Tibial artery (tissue), 4 donors: ENCODE measurements at regions not wholly inside any gene's neighbourhood (a gene's known extent, or its start where the extent isn't known, plus 50 kb on each side); places are given as distances from the start of the nearest gene placed in this dataset.

Source experiments
- DNase-seq, 2 donors: peaks; one replicate each; pipeline ENCODE4 v3.0.0-alpha.2; 2019
- H3K27ac ChIP-seq, 2 donors: fragments of 200-600 bp; sonication (generic) in 1 of 2; 1 replicate in 1 of 2; 2 replicates in 1 of 2; pipeline ENCODE4 v1.5.1; 2018 to 2019; ENCODE audit warnings: mild to moderate bottlenecking in 1 of 2
- H3K27me3 ChIP-seq, 2 donors: fragments of 200-600 bp; sonication (generic) in 1 of 2; one replicate each; pipeline versions ENCODE4 v1.5.1 to v1.6.0; 2016 to 2019
- H3K36me3 ChIP-seq, 3 donors: fragments of 200-600 bp; sonication (generic) in 2 of 3; one replicate each; pipeline ENCODE4 v1.5.1; 2016 to 2019; ENCODE audit warnings: mild to moderate bottlenecking in 2 of 3
- H3K4me1 ChIP-seq, 4 donors: fragments of 200-600 bp; sonication (generic) in 2 of 4; 1 replicate in 3 of 4; 2 replicates in 1 of 4; pipeline ENCODE4 v1.5.1; 2016 to 2019
- H3K4me3 ChIP-seq, 2 donors: fragments of 200-600 bp; sonication (generic) in 1 of 2; 1 replicate in 1 of 2; 2 replicates in 1 of 2; pipeline ENCODE4 v1.5.1; 2018 to 2019; ENCODE audit warnings: mild to moderate bottlenecking in 2 of 2
- H3K9me3 ChIP-seq, 3 donors: fragments of 200-600 bp; sonication (generic) in 1 of 3; one replicate each; pipeline ENCODE4 v1.5.1; 2016 to 2019
- CTCF ChIP-seq, 2 experiments: fragments of 200-600 bp in 1 of 2; fragments of 450-650 bp in 1 of 2; IDR thresholded peaks; one replicate each; pipeline ENCODE4 v1.5.1; 2017 to 2019; ENCODE audit warnings: antibody characterized with exemption in 2 of 2, mild to moderate bottlenecking in 1 of 2, moderate library complexity in 1 of 2
- intact Hi-C: fragments of 100-400 bp; cut with DNase I; formaldehyde crosslinking; loops from one replicate; pipeline ENCODE4 v1.15.0; 2023; ENCODE audit warnings: low total_unique reads

- Histone ChIP-seq H3K4me1 (no peaks in the 10 kb centered on the region), H3K9me3 (peaks cover 0 to 2% (median 0%) of the 10 kb centered on the region in 3 donors), H3K27ac (no peak overlapping the region), H3K36me3 (no peaks in the 10 kb centered on the region), H3K4me3 (no peak overlapping the region), H3K27me3 (no peaks in the 10 kb centered on the region)
- intact Hi-C loops, result no loop called here
- no peak for TF ChIP-seq CTCF (IDR thresholded peaks at IDR 0.05)
- DNase-seq, result no peak
Measured at GRCh38 chr13:72112216-72112615, 245.2 kb upstream of the DACH1 start.

DNA sequence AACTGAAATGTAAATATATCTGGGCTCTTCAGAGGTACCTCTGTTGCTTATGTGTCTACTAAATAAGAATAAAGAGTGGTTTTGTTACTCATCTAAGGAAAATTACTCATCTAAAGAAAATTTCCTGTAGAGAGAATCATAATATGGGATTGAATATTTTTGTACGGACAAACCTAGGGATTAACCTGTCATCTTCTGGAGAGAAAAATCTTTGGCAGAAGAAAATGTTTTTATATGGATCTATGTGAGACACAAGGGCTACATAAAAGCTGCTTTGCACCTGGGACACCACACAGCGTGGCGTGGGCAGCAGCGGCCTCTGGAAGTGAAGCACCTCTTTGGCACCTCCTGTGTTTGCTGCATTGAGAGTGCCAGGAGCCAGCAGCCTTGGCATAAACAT, 242.9 kb upstream of the DACH1 start:
- peaks cover 0 to 5% (median 0%) of the 10 kb centered on the region in 3 donors for H3K9me3 ChIP-seq
- H3K36me3 ChIP-seq, result no peaks in the 10 kb centered on the region
- no peak overlapping the region for H3K27ac ChIP-seq
- TF ChIP-seq CTCF (IDR thresholded peaks at IDR 0.05), result no peak
- intact Hi-C loops, result no loop called here
- no peak overlapping the region for H3K4me3 ChIP-seq
- no peaks in the 10 kb centered on the region for H3K4me1 ChIP-seq
- no peak for DNase-seq
- no peaks in the 10 kb centered on the region for H3K27me3 ChIP-seq

- Histone ChIP-seq H3K27ac (no peak overlapping the region), H3K27me3 (no peaks in the 10 kb centered on the region), H3K4me1 (no peaks in the 10 kb centered on the region), H3K4me3 (no peak overlapping the region), H3K36me3 (no peaks in the 10 kb centered on the region), H3K9me3 (peaks cover 0 to 5% (median 0%) of the 10 kb centered on the region in 3 donors)
- no peak for TF ChIP-seq CTCF (IDR thresholded peaks at IDR 0.05)
- intact Hi-C loops, result no loop called here
- DNase-seq, result no peak
Measured at GRCh38 chr13:72104656-72105180, 237.7 kb upstream of the DACH1 start.

- Histone ChIP-seq H3K4me3 (no peak overlapping the region), H3K27ac (no peak overlapping the region), H3K4me1 (no peaks in the 10 kb centered on the region), H3K36me3 (no peaks in the 10 kb centered on the region), H3K9me3 (no peaks in the 10 kb centered on the region), H3K27me3 (no peaks in the 10 kb centered on the region)
- no peak for DNase-seq
- intact Hi-C loops, result no loop called here
- no peak for TF ChIP-seq CTCF (IDR thresholded peaks at IDR 0.05)
Measured at GRCh38 chr13:72101768-72102400, 234.9 kb upstream of the DACH1 start.

DNA sequence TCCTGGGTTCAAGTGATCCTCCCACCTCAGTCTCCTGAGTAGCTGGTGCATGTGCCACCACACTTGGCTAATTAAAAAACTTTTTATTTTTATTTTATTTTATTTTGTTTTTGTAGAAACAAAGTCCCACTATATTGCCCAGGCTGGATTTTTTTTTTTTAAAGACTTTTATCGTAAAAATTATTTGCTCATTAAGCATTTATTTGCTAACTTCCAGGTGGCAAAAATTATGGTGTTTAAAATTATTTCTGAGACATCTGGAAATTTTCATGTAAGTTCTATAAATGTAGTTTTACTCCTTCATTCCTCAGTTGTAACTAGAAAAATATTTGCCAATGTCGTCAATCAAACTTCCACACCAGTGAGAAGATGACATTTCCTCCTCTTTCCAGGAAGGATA, 233.3 kb upstream of the DACH1 start:
- H3K36me3 ChIP-seq, result no peaks in the 10 kb centered on the region
- TF ChIP-seq CTCF (IDR thresholded peaks at IDR 0.05), result no peak
- H3K4me3 ChIP-seq, result no peak overlapping the region
- DNase-seq, result no peak
- no peak overlapping the region for H3K27ac ChIP-seq
- no peaks in the 10 kb centered on the region for H3K9me3 ChIP-seq
- intact Hi-C loops, result no loop called here
- H3K4me1 ChIP-seq, result no peaks in the 10 kb centered on the region
- H3K27me3 ChIP-seq, result no peaks in the 10 kb centered on the region
